ENCODE measurements at regions not wholly inside any gene's neighbourhood (a gene's known extent, or its start where the extent isn't known, plus 50 kb on each side); places are given as distances from the start of the nearest gene placed in this dataset.

DNA sequence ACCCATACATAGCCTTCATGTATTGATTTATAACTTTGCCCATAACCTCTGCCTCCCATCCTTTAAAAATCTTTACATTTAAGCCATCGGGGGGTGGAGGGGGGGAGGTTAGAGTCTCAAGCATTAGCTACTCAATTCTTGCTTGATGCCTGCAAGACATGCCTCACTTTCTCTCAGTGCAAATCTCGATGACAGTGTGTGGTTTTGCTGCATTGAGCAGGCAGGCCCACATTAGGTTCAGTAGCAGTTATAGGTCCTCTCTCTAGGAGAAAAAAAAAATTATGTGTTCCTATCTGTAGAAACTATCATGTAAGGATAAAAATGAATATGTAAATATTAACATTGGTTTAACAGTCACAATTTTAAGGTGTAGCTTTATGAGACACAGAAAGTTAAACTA, 314.0 kb upstream of the ANO3 start:
- FAIRE-seq (no peak), DNase-seq (ENCODE audit: insufficient read length, low spot score) (no peak)
- TF ChIP-seq, protein P1, sequence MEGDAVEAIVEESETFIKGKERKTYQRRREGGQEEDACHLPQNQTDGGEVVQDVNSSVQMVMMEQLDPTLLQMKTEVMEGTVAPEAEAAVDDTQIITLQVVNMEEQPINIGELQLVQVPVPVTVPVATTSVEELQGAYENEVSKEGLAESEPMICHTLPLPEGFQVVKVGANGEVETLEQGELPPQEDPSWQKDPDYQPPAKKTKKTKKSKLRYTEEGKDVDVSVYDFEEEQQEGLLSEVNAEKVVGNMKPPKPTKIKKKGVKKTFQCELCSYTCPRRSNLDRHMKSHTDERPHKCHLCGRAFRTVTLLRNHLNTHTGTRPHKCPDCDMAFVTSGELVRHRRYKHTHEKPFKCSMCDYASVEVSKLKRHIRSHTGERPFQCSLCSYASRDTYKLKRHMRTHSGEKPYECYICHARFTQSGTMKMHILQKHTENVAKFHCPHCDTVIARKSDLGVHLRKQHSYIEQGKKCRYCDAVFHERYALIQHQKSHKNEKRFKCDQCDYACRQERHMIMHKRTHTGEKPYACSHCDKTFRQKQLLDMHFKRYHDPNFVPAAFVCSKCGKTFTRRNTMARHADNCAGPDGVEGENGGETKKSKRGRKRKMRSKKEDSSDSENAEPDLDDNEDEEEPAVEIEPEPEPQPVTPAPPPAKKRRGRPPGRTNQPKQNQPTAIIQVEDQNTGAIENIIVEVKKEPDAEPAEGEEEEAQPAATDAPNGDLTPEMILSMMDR (IDR thresholded peaks at IDR 0.05; ENCODE audit: insufficient read depth, missing control alignments), result no peak

DNA sequence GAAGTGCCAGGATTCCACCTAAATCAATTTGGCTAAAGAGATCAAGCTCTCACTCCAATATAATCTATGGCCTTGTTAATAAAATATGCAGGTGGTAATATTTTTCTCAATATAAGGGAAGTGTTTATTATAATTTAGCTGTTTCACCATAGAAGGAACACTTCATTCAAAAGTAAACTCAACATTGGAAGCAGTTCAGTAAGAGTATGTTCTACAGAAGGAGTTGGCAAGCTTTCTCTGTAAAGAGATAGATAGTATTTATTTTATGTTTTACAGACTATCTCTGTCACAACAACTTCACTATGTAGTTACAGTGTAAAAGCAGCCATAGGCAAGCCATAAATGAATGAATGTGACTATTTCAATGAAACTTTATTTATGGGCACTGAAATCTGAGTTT, 313.6 kb upstream of the ANO3 start:
- FAIRE-seq, result no peak
- DNase-seq (ENCODE audit: insufficient read length, low spot score), result no peak
- TF ChIP-seq, protein P1 (IDR thresholded peaks at IDR 0.05; ENCODE audit: insufficient read depth, missing control alignments), result no peak

- FAIRE-seq (no peak), DNase-seq (ENCODE audit: insufficient read length, low spot score) (no peak)
- TF ChIP-seq, protein P1 (IDR thresholded peaks at IDR 0.05; ENCODE audit: insufficient read depth, missing control alignments), result no peak
Measured at GRCh38 chr11:26019386-26019785, 312.5 kb upstream of the ANO3 start.

DNA sequence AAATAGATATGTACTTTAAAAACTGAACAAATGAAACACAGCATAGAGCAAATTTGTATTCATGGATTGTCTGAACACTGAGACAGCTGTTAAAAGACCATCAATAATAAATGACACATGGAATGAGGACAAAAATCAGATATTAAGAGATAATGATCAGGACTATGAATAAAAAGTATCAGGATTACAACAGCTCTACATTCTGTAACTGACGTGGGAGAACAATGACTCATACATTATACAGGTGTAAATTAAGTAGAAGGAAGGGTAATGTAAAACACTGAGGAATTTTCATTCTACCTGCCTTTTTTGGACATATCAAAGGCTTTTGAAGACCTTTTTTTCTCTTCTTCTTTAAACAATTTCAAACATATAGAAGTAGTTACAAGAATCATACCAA, 310.9 kb upstream of the ANO3 start:
- DNase-seq (ENCODE audit: insufficient read length, low spot score), result no peak
- TF ChIP-seq, protein P1 (IDR thresholded peaks at IDR 0.05; ENCODE audit: insufficient read depth, missing control alignments), result no peak
- FAIRE-seq, result no peak

DNA sequence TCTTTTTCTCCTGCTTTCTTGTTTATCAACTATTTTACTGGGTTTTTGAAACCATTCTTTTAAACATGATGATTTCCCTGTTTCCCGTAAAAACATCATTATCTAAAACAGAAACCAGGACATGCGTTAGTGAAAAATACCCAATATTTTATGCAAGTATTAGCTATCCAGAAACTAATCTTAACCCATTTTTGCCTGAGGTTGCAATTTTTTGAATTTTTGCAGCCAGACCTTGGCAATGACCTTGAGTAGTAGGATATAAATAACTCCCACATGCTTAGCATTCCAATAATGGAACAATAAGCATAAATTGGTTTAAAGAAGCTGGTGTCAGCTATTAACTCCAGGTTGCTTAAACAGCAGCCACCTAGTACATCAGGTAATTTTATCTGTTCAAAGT, 308.9 kb upstream of the ANO3 start:
- FAIRE-seq (no peak), DNase-seq (ENCODE audit: insufficient read length, low spot score) (no peak)
- TF ChIP-seq, protein P1 (IDR thresholded peaks at IDR 0.05; ENCODE audit: insufficient read depth, missing control alignments), result no peak

DNA sequence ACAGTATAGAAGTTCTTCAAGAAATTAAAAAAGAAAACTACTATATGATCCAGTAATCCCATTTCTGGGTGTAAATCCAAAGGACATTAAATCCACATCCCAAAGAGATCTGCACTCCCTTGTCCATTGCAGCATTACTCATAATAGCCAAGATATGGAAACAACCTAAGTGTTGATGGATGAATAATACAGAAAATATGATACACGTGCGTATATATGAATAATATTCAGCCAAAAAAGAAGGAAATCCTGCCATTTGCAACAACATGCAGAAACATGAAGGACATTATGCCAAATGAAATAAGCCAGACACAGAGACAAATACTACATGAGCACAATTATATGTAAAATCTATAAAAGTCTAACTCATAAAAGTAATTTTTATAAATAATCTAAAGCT, 306.3 kb upstream of the ANO3 start:
- TF ChIP-seq, protein P1 (IDR thresholded peaks at IDR 0.05; ENCODE audit: insufficient read depth, missing control alignments), result no peak
- FAIRE-seq (no peak), DNase-seq (ENCODE audit: insufficient read length, low spot score) (no peak)

GRCh38 chr11:26026078-26026477, 305.9 kb upstream of the ANO3 start:
- no peak for FAIRE-seq
- TF ChIP-seq, protein P1 (IDR thresholded peaks at IDR 0.05; ENCODE audit: insufficient read depth, missing control alignments), result no peak
- no peak for DNase-seq (ENCODE audit: insufficient read length, low spot score)
